A673 (cell line): ENCODE measurements at regions not wholly inside any gene's neighbourhood (a gene's known extent, or its start where the extent isn't known, plus 50 kb on each side); places are given as distances from the start of the nearest gene placed in this dataset.

Experiments
- BruUV-seq: library from RNA; stranded (reverse); fragments of 400-500 nt; replicated peaks from 2 replicates; lab custom pipeline; 2021; lab: Mats Ljungman, UMichigan
- CTCF ChIA-PET: fragments of 300-600 bp; sonication (Branson Sonifier 250); formaldehyde crosslinking; loops from one replicate; lab custom pipeline; 2022; ENCODE audit warnings: antibody characterized with exemption; lab: Charles Lee
- POLR2A ChIA-PET: fragments of 300-600 bp; sonication (Branson Sonifier 250); formaldehyde crosslinking; loops from one replicate; lab custom pipeline; 2022; ENCODE audit warnings: antibody characterized with exemption; ENCODE audit not compliant: low non-redundant PET; lab: Charles Lee
- DNase-seq: peaks from one replicate; pipeline ENCODE4 v3.0.0-alpha.2; 2015; ENCODE audit warnings: low spot score
- H3K27ac ChIP-seq: fragments of 200-600 bp; sonication (generic); 2 replicates; pipeline ENCODE4 v1.5.1; 2016; ENCODE audit warnings: mixed run types, low read depth, mild to moderate bottlenecking, mixed read lengths, antibody characterized with exemption, low read length; ENCODE audit not compliant: poor library complexity, severe bottlenecking
- H3K27me3 ChIP-seq: fragments of 200-600 bp; sonication (generic); replicated peaks from 2 replicates; pipeline ENCODE4 v1.6.1; 2017; ENCODE audit warnings: mixed run types, low read depth, mild to moderate bottlenecking, mixed read lengths, antibody characterized with exemption, low read length; ENCODE audit not compliant: insufficient read depth, poor library complexity
- H3K36me3 ChIP-seq: fragments of 200-600 bp; sonication (generic); 2 replicates; pipeline ENCODE4 v1.6.1; 2016; ENCODE audit warnings: mixed run types, mild to moderate bottlenecking, mixed read lengths, antibody characterized with exemption, low read length; ENCODE audit not compliant: insufficient read depth, poor library complexity, severe bottlenecking
- H3K4me1 ChIP-seq: fragments of 200-600 bp; sonication (generic); 2 replicates; pipeline ENCODE4 v1.6.1; 2017; ENCODE audit warnings: mixed run types, mild to moderate bottlenecking, mixed read lengths, antibody characterized with exemption, low read length; ENCODE audit not compliant: insufficient read depth, poor library complexity, severe bottlenecking
- H3K4me3 ChIP-seq: fragments of 200-600 bp; sonication (generic); 2 replicates; pipeline ENCODE4 v1.5.1; 2016; ENCODE audit warnings: low read depth, mixed run types, mild to moderate bottlenecking, mixed read lengths, low read length; ENCODE audit not compliant: poor library complexity, severe bottlenecking
- H3K9me3 ChIP-seq: fragments of 200-600 bp; sonication (generic); 2 replicates; pipeline ENCODE4 v1.6.1; 2016; ENCODE audit warnings: mixed run types, low read depth, mild to moderate bottlenecking, mixed read lengths, antibody characterized with exemption, low read length; ENCODE audit not compliant: poor library complexity, severe bottlenecking
- EZH2 ChIP-seq: fragments of 200-600 bp; sonication (generic); IDR thresholded peaks from 2 replicates; pipeline ENCODE4 v1.6.1; 2017; ENCODE audit warnings: borderline replicate concordance, low read depth, mild to moderate bottlenecking, mixed read lengths, antibody characterized with exemption, low read length; ENCODE audit not compliant: poor library complexity, severe bottlenecking
- intact Hi-C: fragments of 100-400 bp; cut with micrococcal nuclease; formaldehyde crosslinking; loops from one replicate; pipeline ENCODE4 v1.10.0; 2022; ENCODE audit not compliant: unreplicated experiment
- TF ChIP-seq, protein P1 (sequence below): fragments of 300-800, 200-600 bp; sonication (generic); conservative IDR thresholded peaks from 2 replicates; pipeline ENCODE4 v1.5.1; 2017; ENCODE audit warnings: low read depth, mild to moderate bottlenecking, antibody characterized with exemption, low read length, moderate library complexity, mixed read lengths

DNA sequence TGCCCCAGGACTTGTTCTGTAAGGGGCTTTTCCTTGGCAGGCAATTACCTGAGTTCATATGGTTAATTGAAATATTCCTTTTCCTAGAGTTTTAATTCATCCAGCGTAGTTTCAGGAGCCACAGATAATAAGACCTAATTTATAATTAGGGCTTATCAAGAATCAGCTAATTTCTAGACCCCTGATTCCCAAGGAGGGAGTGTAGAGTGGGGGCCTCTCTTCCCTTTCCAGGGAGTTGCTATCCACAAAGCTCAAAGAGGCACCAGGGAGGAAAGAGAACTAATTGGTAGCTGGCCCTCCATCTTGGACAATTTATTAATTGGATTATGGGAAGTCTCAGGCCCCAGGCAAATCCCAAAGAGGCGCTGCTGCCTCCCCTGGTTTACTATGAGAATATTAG is 75.8 kb upstream of the ZNF618 start:
- H3K36me3 ChIP-seq = no peaks in the 10 kb centered on the region
- DNase-seq = no peak
- TF ChIP-seq, protein P1, sequence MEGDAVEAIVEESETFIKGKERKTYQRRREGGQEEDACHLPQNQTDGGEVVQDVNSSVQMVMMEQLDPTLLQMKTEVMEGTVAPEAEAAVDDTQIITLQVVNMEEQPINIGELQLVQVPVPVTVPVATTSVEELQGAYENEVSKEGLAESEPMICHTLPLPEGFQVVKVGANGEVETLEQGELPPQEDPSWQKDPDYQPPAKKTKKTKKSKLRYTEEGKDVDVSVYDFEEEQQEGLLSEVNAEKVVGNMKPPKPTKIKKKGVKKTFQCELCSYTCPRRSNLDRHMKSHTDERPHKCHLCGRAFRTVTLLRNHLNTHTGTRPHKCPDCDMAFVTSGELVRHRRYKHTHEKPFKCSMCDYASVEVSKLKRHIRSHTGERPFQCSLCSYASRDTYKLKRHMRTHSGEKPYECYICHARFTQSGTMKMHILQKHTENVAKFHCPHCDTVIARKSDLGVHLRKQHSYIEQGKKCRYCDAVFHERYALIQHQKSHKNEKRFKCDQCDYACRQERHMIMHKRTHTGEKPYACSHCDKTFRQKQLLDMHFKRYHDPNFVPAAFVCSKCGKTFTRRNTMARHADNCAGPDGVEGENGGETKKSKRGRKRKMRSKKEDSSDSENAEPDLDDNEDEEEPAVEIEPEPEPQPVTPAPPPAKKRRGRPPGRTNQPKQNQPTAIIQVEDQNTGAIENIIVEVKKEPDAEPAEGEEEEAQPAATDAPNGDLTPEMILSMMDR = no peak
- no peak for TF ChIP-seq EZH2
- POLR2A ChIA-PET = no interaction called here
- H3K9me3 ChIP-seq = no peaks in the 10 kb centered on the region
- intact Hi-C loops = loop anchor here (10.0 kb wide), 1 partner anchor 495 kb away; no protein-coding TSS in a partner anchor
- no TSS peak for BruUV-seq
- H3K4me1 ChIP-seq = no peaks in the 10 kb centered on the region
- CTCF ChIA-PET = no interaction called here
- H3K27ac ChIP-seq = no peak overlapping the region
- H3K4me3 ChIP-seq = no peak overlapping the region
- H3K27me3 ChIP-seq = no peaks in the 10 kb centered on the region

DNA sequence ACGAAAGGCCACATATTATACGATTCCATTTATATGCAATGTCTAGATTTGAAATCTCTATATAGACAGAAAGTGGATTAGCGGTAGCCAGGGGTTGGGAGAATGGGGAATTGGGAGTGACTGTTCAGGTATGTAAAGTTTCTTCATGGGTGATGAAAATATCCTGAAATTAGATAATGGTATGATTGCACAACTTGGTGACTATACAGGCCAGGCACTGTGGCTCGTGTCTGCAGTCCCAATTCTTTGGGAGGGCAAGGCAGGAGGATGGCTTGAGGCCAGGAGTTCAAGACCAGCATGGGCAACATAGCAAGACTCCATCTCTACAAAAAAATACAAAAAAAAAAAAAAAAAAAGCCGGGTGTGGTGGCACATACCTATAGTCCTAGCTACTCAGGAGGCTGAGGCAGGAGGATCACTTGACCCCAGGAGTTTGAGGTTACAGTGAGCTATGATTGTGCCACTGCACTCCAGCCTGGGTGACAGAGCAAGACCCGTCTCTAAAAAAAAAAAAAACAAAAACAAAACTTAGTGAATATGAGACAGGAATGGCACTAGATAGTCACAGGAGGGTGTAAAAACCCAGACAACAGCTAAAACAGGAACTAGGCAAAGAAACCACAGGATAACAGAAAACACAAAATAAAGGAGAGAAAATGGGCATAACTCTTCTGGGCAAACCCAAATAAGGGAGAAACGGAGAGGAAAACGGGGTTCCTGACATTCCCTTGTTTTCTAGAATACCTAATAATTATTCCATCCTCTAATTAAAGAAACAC is 72.1 kb upstream of the ZNF618 start:
- Histone ChIP-seq H3K4me3 (no peak overlapping the region), H3K9me3 (no peaks in the 10 kb centered on the region), H3K27me3 (no peaks in the 10 kb centered on the region), H3K27ac (no peak overlapping the region), H3K4me1 (peaks cover 4% of the 10 kb centered on the region), H3K36me3 (no peaks in the 10 kb centered on the region)
- intact Hi-C loops = loop anchor here (10.0 kb wide), 1 partner anchor 491 kb away; no protein-coding TSS in a partner anchor
- no peak for DNase-seq
- ChIA-PET CTCF (no interaction called here), POLR2A (no interaction called here)
- no TSS peak for BruUV-seq
- no peak for TF ChIP-seq EZH2
- TF ChIP-seq, protein P1 = no peak

DNA sequence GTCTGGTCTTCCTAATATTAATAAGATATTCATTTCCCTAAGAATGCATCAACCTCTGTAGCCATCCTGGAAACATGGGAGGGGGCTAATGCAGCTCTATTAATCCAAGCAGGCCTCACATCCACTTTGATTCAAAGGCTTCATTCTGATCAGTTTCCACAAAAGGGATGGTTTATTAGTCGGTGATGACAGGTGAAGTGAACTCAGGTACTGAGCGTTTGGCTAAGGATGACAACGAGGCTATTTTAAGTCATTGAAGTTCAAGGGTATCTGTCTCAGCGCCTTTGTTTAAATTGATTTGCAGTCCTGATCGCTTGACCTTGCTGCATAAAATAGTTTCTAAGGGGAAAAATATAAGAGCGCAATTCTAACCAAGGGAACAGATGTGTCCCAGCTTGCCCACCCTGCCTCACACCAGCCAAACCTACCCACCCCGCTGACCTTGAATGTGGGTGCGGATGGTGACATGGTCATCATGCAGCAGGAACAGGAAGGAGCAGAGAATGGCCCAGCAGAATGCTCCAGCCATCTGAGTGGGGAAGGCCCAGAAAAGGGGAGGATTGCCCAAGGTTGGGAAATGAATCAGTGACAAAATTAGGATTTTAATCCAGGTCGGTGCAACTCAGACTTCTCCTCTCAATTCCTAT is 70.5 kb upstream of the ZNF618 start:
- H3K27me3 ChIP-seq = no peaks in the 10 kb centered on the region
- intact Hi-C loops = loop anchor here (2.0 to 10.0 kb wide), 6 partner anchors 72 to 489 kb away; partner anchors contain the start of gene ZNF618
- BruUV-seq = no TSS peak
- DNase-seq = no peak
- H3K9me3 ChIP-seq = no peaks in the 10 kb centered on the region
- no peaks in the 10 kb centered on the region for H3K36me3 ChIP-seq
- H3K4me3 ChIP-seq = no peak overlapping the region
- ChIA-PET POLR2A (interaction anchor here (0.6 kb wide), 1 partner anchor 189 kb away, joined by 5 read pairs; no protein-coding TSS in a partner anchor), CTCF (no interaction called here)
- H3K27ac ChIP-seq = no peak overlapping the region
- TF ChIP-seq EZH2 = no peak
- TF ChIP-seq, protein P1 = no peak
- H3K4me1 ChIP-seq = peaks cover 4% of the 10 kb centered on the region
